HEK293 (cell line): ENCODE measurements at regions not wholly inside any gene's neighbourhood (a gene's known extent, or its start where the extent isn't known, plus 50 kb on each side); places are given as distances from the start of the nearest gene placed in this dataset.

Experiments
- CTCF ChIP-seq: fragments of 450-650 bp; formaldehyde crosslinking; IDR thresholded peaks from 2 replicates; pipeline ENCODE4 v1.5.1; 2016; ENCODE audit warnings: missing biosample characterization, missing genetic modification characterization
- PATZ1 ChIP-seq: fragments of 450-650 bp; formaldehyde crosslinking; IDR thresholded peaks from 2 replicates; pipeline ENCODE4 v1.5.1; 2016; ENCODE audit warnings: missing biosample characterization, missing genetic modification characterization
- RBAK ChIP-seq: fragments of 450-650 bp; formaldehyde crosslinking; IDR thresholded peaks from 2 replicates; pipeline ENCODE4 v1.5.1; 2016; ENCODE audit warnings: missing biosample characterization, missing genetic modification characterization
- REPIN1 ChIP-seq: fragments of 450-650 bp; formaldehyde crosslinking; IDR thresholded peaks from 2 replicates; pipeline ENCODE4 v1.5.1; 2017; ENCODE audit warnings: missing biosample characterization, missing genetic modification characterization, low read depth
- REST ChIP-seq: fragments of 450-650 bp; formaldehyde crosslinking; IDR thresholded peaks from 2 replicates; pipeline ENCODE4 v1.5.1; 2016; ENCODE audit warnings: missing biosample characterization, missing genetic modification characterization
- ZBTB7A ChIP-seq: fragments of 450-650 bp; formaldehyde crosslinking; IDR thresholded peaks from 2 replicates; pipeline ENCODE4 v1.5.1; 2016; ENCODE audit warnings: low read depth, missing biosample characterization, missing genetic modification characterization
- ZIC2 ChIP-seq: fragments of 450-650 bp; formaldehyde crosslinking; IDR thresholded peaks from 2 replicates; pipeline ENCODE4 v1.5.1; 2016; ENCODE audit warnings: missing biosample characterization, missing genetic modification characterization
- ZNF121 ChIP-seq: fragments of 450-650 bp; formaldehyde crosslinking; IDR thresholded peaks from 2 replicates; pipeline ENCODE4 v1.5.1; 2016; ENCODE audit warnings: missing biosample characterization, missing genetic modification characterization
- ZNF274 ChIP-seq, 2 experiments: fragments of 200-500 bp in 1 of 2; fragments of 450-650 bp in 1 of 2; sonication (Bioruptor generic) in 1 of 2; formaldehyde crosslinking in 1 of 2; IDR thresholded peaks; 2 replicates each; pipeline versions ENCODE4 v1.5.1 to v1.6.1; 2014 to 2016; ENCODE audit warnings: borderline replicate concordance in 1 of 2, inconsistent platforms in 1 of 2, low read length in 1 of 2, missing biosample characterization in 1 of 2, missing genetic modification characterization in 1 of 2
- ZNF48 ChIP-seq: fragments of 450-650 bp; formaldehyde crosslinking; IDR thresholded peaks from 2 replicates; pipeline ENCODE4 v1.5.1; 2016; ENCODE audit warnings: missing biosample characterization, missing genetic modification characterization
- TF ChIP-seq, protein P1 (sequence below): sonication (generic); formaldehyde crosslinking; IDR thresholded peaks from 2 replicates; pipeline ENCODE4 v1.8.1; 2022; ENCODE audit warnings: mild to moderate bottlenecking, moderate library complexity, missing genetic modification reagents
- TF ChIP-seq, protein P2 (sequence below): fragments of 450-650 bp; formaldehyde crosslinking; IDR thresholded peaks from 2 replicates; pipeline ENCODE4 v1.5.1; 2016; ENCODE audit warnings: missing biosample characterization, missing genetic modification characterization, low read depth

- TF ChIP-seq RBAK (no peak), CTCF (no peak), ZIC2 (no peak), REST (tag by site-specific recombination) (no peak), ZNF48 (no peak), ZNF121 (tag by site-specific recombination) (no peak), ZBTB7A (tag by site-specific recombination) (peak; percentile 31; the same call in 1 of the 2 replicates), PATZ1 (tag by site-specific recombination) (peak; percentile 19; the same call in 1 of the 2 replicates), ZNF274 (IDR thresholded peaks at IDR 0.05; ENCODE audit: low read length) (no peak), ZNF274 (tag by site-specific recombination; IDR thresholded peaks at IDR 0.05; ENCODE audit: borderline replicate concordance) (no peak), REPIN1 (no peak)
- TF ChIP-seq, protein P1, sequence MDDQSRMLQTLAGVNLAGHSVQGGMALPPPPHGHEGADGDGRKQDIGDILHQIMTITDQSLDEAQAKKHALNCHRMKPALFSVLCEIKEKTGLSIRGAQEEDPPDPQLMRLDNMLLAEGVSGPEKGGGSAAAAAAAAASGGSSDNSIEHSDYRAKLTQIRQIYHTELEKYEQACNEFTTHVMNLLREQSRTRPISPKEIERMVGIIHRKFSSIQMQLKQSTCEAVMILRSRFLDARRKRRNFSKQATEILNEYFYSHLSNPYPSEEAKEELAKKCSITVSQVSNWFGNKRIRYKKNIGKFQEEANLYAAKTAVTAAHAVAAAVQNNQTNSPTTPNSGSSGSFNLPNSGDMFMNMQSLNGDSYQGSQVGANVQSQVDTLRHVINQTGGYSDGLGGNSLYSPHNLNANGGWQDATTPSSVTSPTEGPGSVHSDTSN (CRISPR knock-in tag): no peak
- TF ChIP-seq, protein P2, sequence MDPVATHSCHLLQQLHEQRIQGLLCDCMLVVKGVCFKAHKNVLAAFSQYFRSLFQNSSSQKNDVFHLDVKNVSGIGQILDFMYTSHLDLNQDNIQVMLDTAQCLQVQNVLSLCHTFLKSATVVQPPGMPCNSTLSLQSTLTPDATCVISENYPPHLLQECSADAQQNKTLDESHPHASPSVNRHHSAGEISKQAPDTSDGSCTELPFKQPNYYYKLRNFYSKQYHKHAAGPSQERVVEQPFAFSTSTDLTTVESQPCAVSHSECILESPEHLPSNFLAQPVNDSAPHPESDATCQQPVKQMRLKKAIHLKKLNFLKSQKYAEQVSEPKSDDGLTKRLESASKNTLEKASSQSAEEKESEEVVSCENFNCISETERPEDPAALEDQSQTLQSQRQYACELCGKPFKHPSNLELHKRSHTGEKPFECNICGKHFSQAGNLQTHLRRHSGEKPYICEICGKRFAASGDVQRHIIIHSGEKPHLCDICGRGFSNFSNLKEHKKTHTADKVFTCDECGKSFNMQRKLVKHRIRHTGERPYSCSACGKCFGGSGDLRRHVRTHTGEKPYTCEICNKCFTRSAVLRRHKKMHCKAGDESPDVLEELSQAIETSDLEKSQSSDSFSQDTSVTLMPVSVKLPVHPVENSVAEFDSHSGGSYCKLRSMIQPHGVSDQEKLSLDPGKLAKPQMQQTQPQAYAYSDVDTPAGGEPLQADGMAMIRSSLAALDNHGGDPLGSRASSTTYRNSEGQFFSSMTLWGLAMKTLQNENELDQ (tag by site-specific recombination): no peak
Measured at GRCh38 chr5:126044111-126044668, 379.0 kb upstream of the GRAMD2B start.
